GM06990 (cell line): ENCODE measurements at regions not wholly inside any gene's neighbourhood (a gene's known extent, or its start where the extent isn't known, plus 50 kb on each side); places are given as distances from the start of the nearest gene placed in this dataset.

Experiments used
- DNase-seq: peaks from one replicate; pipeline ENCODE4 v3.0.0-alpha.2; 2011; ENCODE audit not compliant: insufficient read length; ENCODE audit errors: extremely low read depth
- H3K27me3 ChIP-seq: replicated peaks from 2 replicates; pipeline ENCODE4 v1.6.0; 2011; ENCODE audit warnings: low read length; ENCODE audit not compliant: control insufficient read depth, insufficient read depth
- H3K36me3 ChIP-seq: 2 replicates; pipeline ENCODE4 v1.5.1; 2011; ENCODE audit warnings: low read length; ENCODE audit not compliant: control insufficient read depth, insufficient read depth
- H3K4me3 ChIP-seq: replicated peaks from 2 replicates; pipeline ENCODE4 v1.5.1; 2011; ENCODE audit warnings: low read depth, mild to moderate bottlenecking, control low read depth, low read length
- CTCF ChIP-seq: IDR thresholded peaks from 2 replicates; pipeline ENCODE4 v1.5.1; 2011; ENCODE audit warnings: low read length, control low read depth, mild to moderate bottlenecking, inconsistent platforms; ENCODE audit not compliant: insufficient read depth, poor library complexity, severe bottlenecking

- H3K4me3 ChIP-seq = no peak overlapping the region
- no peak for TF ChIP-seq CTCF
- no peaks in the 10 kb centered on the region for H3K36me3 ChIP-seq
- no peak for DNase-seq
- H3K27me3 ChIP-seq = no peaks in the 10 kb centered on the region
Observed at GRCh38 chr9:2257248-2257929, 242.2 kb downstream of the SMARCA2 start.

- no peak for TF ChIP-seq CTCF
- Histone ChIP-seq H3K36me3 (no peaks in the 10 kb centered on the region), H3K27me3 (no peaks in the 10 kb centered on the region), H3K4me3 (no peak overlapping the region)
- no peak for DNase-seq
Observed at GRCh38 chr9:2260417-2261306, 245.5 kb downstream of the SMARCA2 start.

GRCh38 chr9:2261421-2262103, 246.4 kb downstream of the SMARCA2 start:
- no peaks in the 10 kb centered on the region for H3K27me3 ChIP-seq
- no peak overlapping the region for H3K4me3 ChIP-seq
- H3K36me3 ChIP-seq = no peaks in the 10 kb centered on the region
- DNase-seq = no peak
- TF ChIP-seq CTCF = no peak

GRCh38 chr9:2262386-2263071, 247.4 kb downstream of the SMARCA2 start:
- DNase-seq = no peak
- H3K4me3 ChIP-seq = no peak overlapping the region

More at GRCh38 chr9:2262386-2263071, 247.4 kb downstream of the SMARCA2 start:
- no peak for TF ChIP-seq CTCF
- no peaks in the 10 kb centered on the region for H3K36me3 ChIP-seq
- no peaks in the 10 kb centered on the region for H3K27me3 ChIP-seq
